HepG2 (cell line): ENCODE measurements at regions not wholly inside any gene's neighbourhood (a gene's known extent, or its start where the extent isn't known, plus 50 kb on each side); places are given as distances from the start of the nearest gene placed in this dataset.

Source experiments
- ATAC-seq: fragments of 200-7000 bp; cut with Tn5 transposase; 3 replicates; pipeline ENCODE4 v1.9.1; 2020; ENCODE audit warnings: mild to moderate bottlenecking, moderate library complexity
- BruUV-seq: library from RNA; stranded (reverse); fragments of 400-500 nt; replicated peaks from 2 replicates; lab custom pipeline; 2021; lab: Mats Ljungman, UMichigan
- CTCF ChIA-PET: fragments of 300-600 bp; formaldehyde crosslinking; extraction: SDS; loops from one replicate; lab custom pipeline; 2021; ENCODE audit warnings: low total read pairs, inconsistent platforms, low intra/inter-chr PET ratio; lab: Yijun Ruan, JAX
- POLR2A ChIA-PET: fragments of 350-600 bp; sonication (Branson Sonifier 250); formaldehyde crosslinking; loops from one replicate; lab custom pipeline; 2020; ENCODE audit warnings: antibody characterized with exemption, inconsistent platforms; lab: Yijun Ruan, JAX
- DNase-seq: peaks from one replicate; pipeline ENCODE4 v3.0.0-alpha.2; 2015; ENCODE audit warnings: low spot score
- FAIRE-seq: peaks from 3 replicates; lab custom pipeline; 2011; peaks lifted over from hg19 to GRCh38; lab: Jason Lieb, UNC
- H2AFZ ChIP-seq: one replicate; pipeline ENCODE4 v1.6.1; 2011; ENCODE audit warnings: low read length, inconsistent platforms
- H3K27ac ChIP-seq: fragments of 300-600 bp; 3 replicates; pipeline ENCODE4 v1.8.0; 2011; ENCODE audit warnings: mixed run types, mild to moderate bottlenecking, mixed read lengths, low read length, inconsistent platforms; ENCODE audit not compliant: insufficient read depth; ENCODE audit errors: extremely low read length
- H3K27me3 ChIP-seq, 2 experiments: fragments of 200-600 bp in 1 of 2; 2 replicates in 1 of 2; 3 replicates in 1 of 2; pipeline versions ENCODE4 v1.6.0 to v1.8.0; 2011; ENCODE audit warnings: low read length in 2 of 2, mild to moderate bottlenecking in 2 of 2, moderate library complexity in 2 of 2, inconsistent platforms in 1 of 2; ENCODE audit not compliant: insufficient read depth in 2 of 2, control insufficient read depth in 1 of 2
- H3K36me3 ChIP-seq, 2 experiments: fragments of 200-600 bp in 1 of 2; replicated peaks in 1 of 2; 2 replicates in 1 of 2; 3 replicates in 1 of 2; pipeline versions ENCODE4 v1.5.1 to v1.8.0; 2011; ENCODE audit warnings: low read length in 2 of 2, inconsistent platforms in 1 of 2; ENCODE audit not compliant: insufficient read depth in 2 of 2, control insufficient read depth in 1 of 2
- H3K4me1 ChIP-seq: 2 replicates; pipeline ENCODE4 v1.5.1; 2012; ENCODE audit warnings: low read length, inconsistent platforms; ENCODE audit not compliant: insufficient read depth
- H3K4me2 ChIP-seq: 2 replicates; pipeline ENCODE4 v1.6.0; 2011; ENCODE audit warnings: low read depth, low read length, inconsistent platforms
- H3K4me3 ChIP-seq, 3 experiments: fragments of 200-600 bp in 1 of 3; sonication (generic), shearing (Covaris generic) in 1 of 3; replicated peaks in 1 of 3; 2 replicates each; pipeline ENCODE4 v1.5.1; 2011 to 2016; ENCODE audit warnings: low read length in 3 of 3, inconsistent platforms in 2 of 3, low read depth in 2 of 3, mild to moderate bottlenecking in 2 of 3, control low read depth in 1 of 3, mixed read lengths in 1 of 3; ENCODE audit not compliant: insufficient read depth in 1 of 3
- H3K79me2 ChIP-seq: one replicate; pipeline ENCODE4 v1.6.1; 2011; ENCODE audit warnings: low read length, inconsistent platforms; ENCODE audit not compliant: insufficient read depth
- H3K9ac ChIP-seq: 2 replicates; pipeline ENCODE4 v1.6.0; 2011; ENCODE audit warnings: mild to moderate bottlenecking, low read depth, low read length, inconsistent platforms; ENCODE audit not compliant: insufficient read depth
- H3K9me3 ChIP-seq: 2 replicates; pipeline ENCODE4 v1.5.1; 2012; ENCODE audit warnings: mild to moderate bottlenecking, low read length
- H4K20me1 ChIP-seq: 2 replicates; pipeline ENCODE4 v1.6.0; 2011; ENCODE audit warnings: inconsistent platforms, mild to moderate bottlenecking, low read length, moderate library complexity; ENCODE audit not compliant: insufficient read depth
- FOXM1 ChIP-seq: sonication (generic); formaldehyde crosslinking; IDR thresholded peaks from 2 replicates; pipeline ENCODE4 v1.5.0; 2020; ENCODE audit warnings: missing genetic modification reagents
- KDM5B ChIP-seq: sonication (generic); formaldehyde crosslinking; IDR thresholded peaks from 2 replicates; pipeline ENCODE4 v1.4.0; 2020; ENCODE audit warnings: missing genetic modification reagents, mild to moderate bottlenecking, borderline replicate concordance
- NCOA1 ChIP-seq: sonication (generic); formaldehyde crosslinking; IDR thresholded peaks from 2 replicates; pipeline ENCODE4 v1.9.0; 2021; ENCODE audit warnings: missing genetic modification reagents
- NFE2L2 ChIP-seq: fragments of 150-350 bp; IDR thresholded peaks from 2 replicates; pipeline ENCODE4 v1.6.1; 2014; ENCODE audit warnings: low read length
- NR2F1 ChIP-seq, 2 experiments: fragments of 450-650 bp in 1 of 2; formaldehyde crosslinking in 1 of 2; IDR thresholded peaks; 2 replicates each; pipeline versions ENCODE4 v1.5.0 to v1.6.1; 2016 to 2020; ENCODE audit warnings: mild to moderate bottlenecking in 1 of 2, missing compliant biosample characterization in 1 of 2, missing genetic modification reagents in 1 of 2, moderate library complexity in 1 of 2
- SRSF9 ChIP-seq: fragments of 200-400 bp; formaldehyde crosslinking; IDR thresholded peaks from 2 replicates; pipeline ENCODE4 v1.6.1; 2018; ENCODE audit warnings: borderline replicate concordance, mild to moderate bottlenecking, low read depth, low read length; ENCODE audit not compliant: insufficient read depth, poor library complexity, severe bottlenecking
- TEAD2 ChIP-seq: sonication (generic); formaldehyde crosslinking; IDR thresholded peaks from 2 replicates; pipeline ENCODE4 v1.9.0; 2021; ENCODE audit warnings: missing genetic modification reagents
- TOE1 ChIP-seq: sonication (generic); formaldehyde crosslinking; IDR thresholded peaks from 2 replicates; pipeline ENCODE4 v1.4.0; 2020; ENCODE audit warnings: mild to moderate bottlenecking, missing genetic modification reagents
- ZNF234 ChIP-seq: sonication (generic); formaldehyde crosslinking; conservative IDR thresholded peaks from 2 replicates; pipeline ENCODE4 v1.5.1; 2020; ENCODE audit warnings: mild to moderate bottlenecking, missing genetic modification reagents
- ZNF430 ChIP-seq: sonication (generic); formaldehyde crosslinking; IDR thresholded peaks from 2 replicates; pipeline ENCODE4 v1.9.0; 2021; ENCODE audit warnings: mild to moderate bottlenecking, missing genetic modification reagents
- ZNF75D ChIP-seq: sonication (generic); formaldehyde crosslinking; IDR thresholded peaks from 2 replicates; pipeline ENCODE4 v1.8.1; 2023; ENCODE audit warnings: missing genetic modification reagents, mild to moderate bottlenecking, borderline replicate concordance
- in situ Hi-C: cut with HindIII; loops from 2 replicates; pipeline ENCODE4 v1.10.0; 2017; ENCODE audit warnings: low pct_unique_long_range_greater_than_20kb; ENCODE audit not compliant: extremely low pct_ligation_motif_present
- intact Hi-C: fragments of 100-400 bp; cut with micrococcal nuclease; formaldehyde crosslinking; loops from one replicate; pipeline ENCODE4 v1.10.0; 2022; ENCODE audit not compliant: unreplicated experiment
- TF ChIP-seq, protein P1 (sequence below): sonication (generic); formaldehyde crosslinking; IDR thresholded peaks from 2 replicates; pipeline ENCODE4 v1.5.1; 2020; ENCODE audit warnings: mild to moderate bottlenecking, missing genetic modification reagents

DNA sequence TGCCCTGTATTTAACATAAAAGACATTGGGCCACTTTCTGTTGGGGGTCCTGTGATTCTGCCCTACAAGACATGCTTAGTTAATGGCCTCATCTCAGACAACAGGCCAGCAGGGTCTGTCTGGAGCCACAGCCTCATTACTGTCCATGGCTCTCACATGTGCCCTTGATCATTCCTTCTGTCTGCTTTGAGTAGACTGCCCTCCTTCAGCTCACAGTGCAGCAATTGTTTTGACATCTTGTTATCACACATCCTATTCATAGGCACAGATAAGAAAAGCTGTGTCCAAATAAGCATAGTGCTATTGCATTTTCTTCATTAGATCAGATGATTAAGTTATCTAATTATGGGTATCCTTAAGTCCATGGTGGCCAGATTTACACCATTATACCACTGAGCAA, 127.9 kb downstream of the KCTD12 start:
- POLR2A ChIA-PET, result no interaction called here
- no peaks in the 10 kb centered on the region for H3K4me1 ChIP-seq
- DNase-seq (no peak), FAIRE-seq (no peak), ATAC-seq (no peak)
- H3K27me3 ChIP-seq, result no peaks in the 10 kb centered on the region; a peak in 1 of 5 replicates
- H3K9me3 ChIP-seq, result no peaks in the 10 kb centered on the region
- no peak overlapping the region for H3K4me3 ChIP-seq
- H3K36me3 ChIP-seq, result no peaks in the 10 kb centered on the region
- intact Hi-C loops, result no loop called here
- in situ Hi-C loops, result no loop called here
- H3K4me2 ChIP-seq, result no peak overlapping the region
- CTCF ChIA-PET, result no interaction called here
- no TSS peak for BruUV-seq
- H2AFZ ChIP-seq, result no peak overlapping the region
- no peaks in the 10 kb centered on the region for H3K79me2 ChIP-seq
- no peaks in the 10 kb centered on the region for H4K20me1 ChIP-seq
- no peak overlapping the region for H3K9ac ChIP-seq
- no peak overlapping the region for H3K27ac ChIP-seq
- no peak for TF ChIP-seq KDM5B (CRISPR knock-in tag)
- TF ChIP-seq NR2F1 (CRISPR knock-in tag; IDR thresholded peaks at IDR 0.05), result no peak
- TF ChIP-seq NFE2L2, result no peak
- TF ChIP-seq ZNF234, result no peak
- no peak for TF ChIP-seq TOE1
- no peak for TF ChIP-seq NCOA1 (CRISPR knock-in tag)
- no peak for TF ChIP-seq TEAD2 (CRISPR knock-in tag)
- no peak for TF ChIP-seq ZNF75D (CRISPR knock-in tag)
- TF ChIP-seq, protein P1, sequence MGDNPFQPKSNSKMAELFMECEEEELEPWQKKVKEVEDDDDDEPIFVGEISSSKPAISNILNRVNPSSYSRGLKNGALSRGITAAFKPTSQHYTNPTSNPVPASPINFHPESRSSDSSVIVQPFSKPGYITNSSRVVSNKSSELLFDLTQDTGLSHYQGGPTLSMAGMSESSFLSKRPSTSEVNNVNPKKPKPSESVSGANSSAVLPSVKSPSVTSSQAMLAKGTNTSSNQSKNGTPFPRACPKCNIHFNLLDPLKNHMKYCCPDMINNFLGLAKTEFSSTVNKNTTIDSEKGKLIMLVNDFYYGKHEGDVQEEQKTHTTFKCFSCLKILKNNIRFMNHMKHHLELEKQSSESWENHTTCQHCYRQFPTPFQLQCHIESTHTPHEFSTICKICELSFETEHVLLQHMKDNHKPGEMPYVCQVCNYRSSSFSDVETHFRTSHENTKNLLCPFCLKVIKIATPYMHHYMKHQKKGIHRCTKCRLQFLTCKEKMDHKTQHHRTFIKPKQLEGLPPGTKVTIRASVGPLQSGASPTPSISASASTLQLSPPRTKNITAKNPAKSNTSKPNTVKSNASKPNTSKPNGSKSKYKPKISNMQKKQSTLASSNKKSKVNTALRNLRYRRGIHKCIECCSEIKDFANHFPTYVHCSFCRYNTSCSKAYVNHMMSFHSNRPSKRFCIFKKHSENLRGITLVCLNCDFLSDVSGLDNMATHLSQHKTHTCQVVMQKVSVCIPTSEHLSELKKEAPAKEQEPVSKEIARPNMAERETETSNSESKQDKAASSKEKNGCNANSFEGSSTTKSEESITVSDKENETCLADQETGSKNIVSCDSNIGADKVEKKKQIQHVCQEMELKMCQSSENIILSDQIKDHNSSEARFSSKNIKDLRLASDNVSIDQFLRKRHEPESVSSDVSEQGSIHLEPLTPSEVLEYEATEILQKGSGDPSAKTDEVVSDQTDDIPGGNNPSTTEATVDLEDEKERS, result no peak
- no peak for TF ChIP-seq FOXM1 (CRISPR knock-in tag)
- no peak for TF ChIP-seq ZNF430 (CRISPR knock-in tag)
- no peak for TF ChIP-seq SRSF9
